ENCODE measurements at regions not wholly inside any gene's neighbourhood (a gene's known extent, or its start where the extent isn't known, plus 50 kb on each side); places are given as distances from the start of the nearest gene placed in this dataset.

- no peak for DNase-seq (ENCODE audit: low read depth)
These were observed 50.6 kb upstream of the GNAO1 start for GRCh38 chr16:56140645-56141044.

- peak; percentile 14 for DNase-seq (ENCODE audit: low read depth)
These were observed 54.0 kb upstream of the GNAO1 start for GRCh38 chr16:56137269-56137668.

GRCh38 chr16:56136256-56136655 lies 55.0 kb upstream of the GNAO1 start:
- no peak for DNase-seq (ENCODE audit: low read depth)

- no peak for DNase-seq (ENCODE audit: low read depth)
These were observed 56.5 kb upstream of the GNAO1 start for GRCh38 chr16:56134790-56135189.

GRCh38 chr16:56125922-56126321 lies 65.4 kb upstream of the GNAO1 start:
- no peak for DNase-seq (ENCODE audit: low read depth)

- no peak for DNase-seq (ENCODE audit: low read depth)
These were observed 69.0 kb upstream of the GNAO1 start for GRCh38 chr16:56122251-56122650.

- no peak for DNase-seq (ENCODE audit: low read depth)
These were observed 70.2 kb upstream of the GNAO1 start for GRCh38 chr16:56121156-56121500.

GRCh38 chr16:56120447-56121155 lies 70.7 kb upstream of the GNAO1 start:
- DNase-seq (ENCODE audit: low read depth), result no peak

GRCh38 chr16:56119133-56119532 lies 72.2 kb upstream of the GNAO1 start:
- no peak for DNase-seq (ENCODE audit: low read depth)

GRCh38 chr16:56116577-56116964 lies 74.7 kb upstream of the GNAO1 start:
- no peak for DNase-seq (ENCODE audit: low read depth)

GRCh38 chr16:56115817-56116576 lies 75.3 kb upstream of the GNAO1 start:
- DNase-seq (ENCODE audit: low read depth), result peak; percentile 16

- no peak for DNase-seq (ENCODE audit: low read depth)
These were observed 78.1 kb upstream of the GNAO1 start for GRCh38 chr16:56113223-56113622.

GRCh38 chr16:56111100-56111499 lies 80.2 kb upstream of the GNAO1 start:
- no peak for DNase-seq (ENCODE audit: low read depth)

- no peak for DNase-seq (ENCODE audit: low read depth)
These were observed 81.3 kb upstream of the GNAO1 start for GRCh38 chr16:56109994-56110393.

GRCh38 chr16:56109205-56109604 lies 82.1 kb upstream of the GNAO1 start:
- DNase-seq (ENCODE audit: low read depth), result no peak

- no peak for DNase-seq (ENCODE audit: low read depth)
These were observed 82.6 kb upstream of the GNAO1 start for GRCh38 chr16:56108724-56109123.

GRCh38 chr16:56108056-56108471 lies 83.2 kb upstream of the GNAO1 start:
- DNase-seq (ENCODE audit: low read depth), result no peak

- DNase-seq (ENCODE audit: low read depth), result no peak
These were observed 84.8 kb upstream of the GNAO1 start for GRCh38 chr16:56106527-56106926.

GRCh38 chr16:56102906-56103305 lies 88.4 kb upstream of the GNAO1 start:
- DNase-seq (ENCODE audit: low read depth), result no peak

GRCh38 chr16:56102183-56102686 lies 89.1 kb upstream of the GNAO1 start:
- DNase-seq (ENCODE audit: low read depth), result peak; percentile 20

- no peak for DNase-seq (ENCODE audit: low read depth)
These were observed 89.8 kb upstream of the GNAO1 start for GRCh38 chr16:56101480-56101879.

- no peak for DNase-seq (ENCODE audit: low read depth)
These were observed 94.0 kb upstream of the GNAO1 start for GRCh38 chr16:56097306-56097705.

GRCh38 chr16:56094231-56094630 lies 97.1 kb upstream of the GNAO1 start:
- no peak for DNase-seq (ENCODE audit: low read depth)
